ENCODE measurements at regions not wholly inside any gene's neighbourhood (a gene's known extent, or its start where the extent isn't known, plus 50 kb on each side); places are given as distances from the start of the nearest gene placed in this dataset.
"Not testable (repeated sequence)": the region's sequence is repeated elsewhere in the genome, so short reads cannot be mapped to it uniquely, and the experiment has no call there.

DNA sequence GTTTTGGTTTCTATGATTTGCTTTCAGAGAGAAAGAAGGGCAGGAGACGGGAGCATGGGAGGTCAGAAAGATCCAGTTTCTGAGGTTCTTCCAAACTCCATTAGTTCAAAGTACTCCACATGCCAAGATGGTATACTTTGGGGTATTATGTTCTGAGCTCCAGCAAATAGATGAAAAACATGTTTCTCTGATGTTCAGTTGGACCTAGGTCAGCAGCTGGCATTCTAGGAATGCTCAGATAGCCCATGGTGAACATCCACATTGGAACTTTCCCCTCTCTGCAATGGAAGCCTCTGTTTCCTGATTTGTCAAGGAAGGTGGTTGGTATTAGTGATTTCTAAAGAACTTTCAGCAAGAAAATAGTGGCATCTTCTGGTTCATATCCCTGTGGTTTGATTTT, 257.5 kb downstream of the KTN1 start:
- Histone ChIP-seq H3K4me2 (ENCODE audit: extremely low read depth, insufficient read depth, low read length) (no peak overlapping the region), H3K36me3 (ENCODE audit: control insufficient read depth, insufficient read depth, low read length) (no peaks in the 10 kb centered on the region), H3K4me3 (replicated peaks in 1 of 4; ENCODE audit: control extremely low read depth in 1 of 4, insufficient read depth in 1 of 4, low read depth in 3 of 4, low read length in 4 of 4) (no peak overlapping the region), H4K20me1 (ENCODE audit: control insufficient read depth, extremely low read depth, insufficient read depth, low read length) (no peaks in the 10 kb centered on the region), H2AFZ (ENCODE audit: low read length) (no peak overlapping the region), H3K9me3 (ENCODE audit: control insufficient read depth, insufficient read depth, low read depth, low read length) (no peaks in the 10 kb centered on the region), H3K27ac (ENCODE audit: insufficient read depth, low read length) (no peak overlapping the region), H3K79me2 (ENCODE audit: control insufficient read depth, insufficient read depth, low read length) (no peaks in the 10 kb centered on the region), H3K9ac (ENCODE audit: insufficient read depth, low read length) (no peak overlapping the region), H3K27me3 (ENCODE audit: control insufficient read depth, insufficient read depth, low read length) (no peaks in the 10 kb centered on the region), H3K4me1 (ENCODE audit: control insufficient read depth, extremely low read depth, insufficient read depth, low read length) (no peaks in the 10 kb centered on the region)
- DNase-seq (ENCODE audit: low read depth in 2 of 2): no peak
- TF ChIP-seq, protein P1, sequence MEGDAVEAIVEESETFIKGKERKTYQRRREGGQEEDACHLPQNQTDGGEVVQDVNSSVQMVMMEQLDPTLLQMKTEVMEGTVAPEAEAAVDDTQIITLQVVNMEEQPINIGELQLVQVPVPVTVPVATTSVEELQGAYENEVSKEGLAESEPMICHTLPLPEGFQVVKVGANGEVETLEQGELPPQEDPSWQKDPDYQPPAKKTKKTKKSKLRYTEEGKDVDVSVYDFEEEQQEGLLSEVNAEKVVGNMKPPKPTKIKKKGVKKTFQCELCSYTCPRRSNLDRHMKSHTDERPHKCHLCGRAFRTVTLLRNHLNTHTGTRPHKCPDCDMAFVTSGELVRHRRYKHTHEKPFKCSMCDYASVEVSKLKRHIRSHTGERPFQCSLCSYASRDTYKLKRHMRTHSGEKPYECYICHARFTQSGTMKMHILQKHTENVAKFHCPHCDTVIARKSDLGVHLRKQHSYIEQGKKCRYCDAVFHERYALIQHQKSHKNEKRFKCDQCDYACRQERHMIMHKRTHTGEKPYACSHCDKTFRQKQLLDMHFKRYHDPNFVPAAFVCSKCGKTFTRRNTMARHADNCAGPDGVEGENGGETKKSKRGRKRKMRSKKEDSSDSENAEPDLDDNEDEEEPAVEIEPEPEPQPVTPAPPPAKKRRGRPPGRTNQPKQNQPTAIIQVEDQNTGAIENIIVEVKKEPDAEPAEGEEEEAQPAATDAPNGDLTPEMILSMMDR (conservative IDR thresholded peaks at IDR 0.05 in 1 of 2, IDR thresholded peaks at IDR 0.05 in 1 of 2; ENCODE audit: low read depth in 1 of 2, low read length in 2 of 2): no peak
- TF ChIP-seq EZH2 (IDR thresholded peaks at IDR 0.05; ENCODE audit: low read length, missing control alignments): no peak

DNA sequence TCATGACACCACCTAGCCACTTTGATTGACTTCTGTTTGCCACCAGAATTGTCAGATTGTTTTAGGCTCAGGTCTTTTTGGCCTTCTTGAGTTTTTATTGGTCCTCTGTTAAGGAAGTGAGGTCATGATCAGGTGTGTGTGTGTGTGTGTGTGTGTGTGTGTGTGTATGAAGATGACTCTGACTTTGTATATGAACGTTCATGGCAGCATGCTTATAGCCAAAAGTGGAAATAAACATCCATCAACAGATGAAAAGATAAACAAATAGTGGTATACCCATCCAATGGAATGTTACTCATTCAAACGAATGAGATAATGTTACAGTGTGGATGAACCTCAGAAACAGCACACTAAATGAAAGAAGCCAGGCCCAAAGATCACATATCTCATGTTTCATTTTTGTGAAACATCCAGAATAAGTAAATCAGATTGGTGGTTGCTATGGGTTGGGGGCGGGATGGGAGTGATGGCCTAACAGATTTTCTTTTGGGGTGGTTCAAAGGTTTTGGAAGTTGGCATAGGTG, 258.6 kb downstream of the KTN1 start:
- Histone ChIP-seq H3K36me3 (ENCODE audit: control insufficient read depth, insufficient read depth, low read length) (no peaks in the 10 kb centered on the region), H3K4me2 (ENCODE audit: extremely low read depth, insufficient read depth, low read length) (no peak overlapping the region), H3K4me3 (replicated peaks in 1 of 4; ENCODE audit: control extremely low read depth in 1 of 4, insufficient read depth in 1 of 4, low read depth in 3 of 4, low read length in 4 of 4) (no peak overlapping the region), H3K9me3 (ENCODE audit: control insufficient read depth, insufficient read depth, low read depth, low read length) (no peaks in the 10 kb centered on the region), H3K79me2 (ENCODE audit: control insufficient read depth, insufficient read depth, low read length) (no peaks in the 10 kb centered on the region), H4K20me1 (ENCODE audit: control insufficient read depth, extremely low read depth, insufficient read depth, low read length) (no peaks in the 10 kb centered on the region), H3K9ac (ENCODE audit: insufficient read depth, low read length) (no peak overlapping the region), H3K27ac (ENCODE audit: insufficient read depth, low read length) (no peak overlapping the region), H3K4me1 (ENCODE audit: control insufficient read depth, extremely low read depth, insufficient read depth, low read length) (no peaks in the 10 kb centered on the region), H3K27me3 (ENCODE audit: control insufficient read depth, insufficient read depth, low read length) (no peaks in the 10 kb centered on the region), H2AFZ (ENCODE audit: low read length) (no peak overlapping the region)
- DNase-seq (ENCODE audit: low read depth in 2 of 2): peak; percentile 39 to 49
- TF ChIP-seq EZH2 (IDR thresholded peaks at IDR 0.05; ENCODE audit: low read length, missing control alignments): no peak
- TF ChIP-seq, protein P1 (conservative IDR thresholded peaks at IDR 0.05 in 1 of 2, IDR thresholded peaks at IDR 0.05 in 1 of 2; ENCODE audit: low read depth in 1 of 2, low read length in 2 of 2): no peak

DNA sequence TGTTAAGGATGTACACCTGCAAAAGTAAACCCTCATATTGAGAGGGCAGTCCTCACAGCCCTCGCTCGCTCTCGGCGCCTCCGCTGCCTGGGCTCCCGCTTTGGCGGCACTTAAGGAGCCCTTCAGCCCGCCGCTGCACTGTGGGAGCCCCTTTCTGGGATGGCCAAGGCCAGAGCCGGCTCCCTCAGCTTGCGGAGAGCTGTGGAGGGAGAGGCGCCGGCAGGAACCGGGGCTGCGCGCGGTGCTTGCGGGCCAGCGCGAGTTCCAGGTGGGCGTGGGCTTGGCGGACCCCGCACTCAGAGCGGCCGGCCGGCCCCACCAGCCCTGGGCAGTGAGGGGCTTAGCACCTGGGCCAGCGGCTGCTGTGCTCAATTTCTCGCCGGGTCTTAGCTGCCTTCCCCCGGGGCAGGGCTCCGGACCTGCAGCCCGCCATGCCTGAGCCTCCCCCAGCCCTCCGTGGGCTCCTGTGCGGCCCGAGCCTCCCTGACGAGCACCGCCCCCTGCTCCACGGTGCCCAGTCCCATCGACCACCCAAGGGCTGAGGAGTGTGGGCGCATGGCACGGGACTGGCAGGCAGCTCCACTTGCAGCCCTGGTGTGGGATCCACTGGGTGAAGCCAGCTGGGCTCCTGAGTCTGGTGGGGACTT, 259.4 kb downstream of the KTN1 start:
- H3K27ac ChIP-seq (ENCODE audit: insufficient read depth, low read length); H3K36me3 ChIP-seq (ENCODE audit: control insufficient read depth, insufficient read depth, low read length); DNase-seq (ENCODE audit: low read depth in 2 of 2); H4K20me1 ChIP-seq (ENCODE audit: control insufficient read depth, extremely low read depth, insufficient read depth, low read length); H3K79me2 ChIP-seq (ENCODE audit: control insufficient read depth, insufficient read depth, low read length); H3K9ac ChIP-seq (ENCODE audit: insufficient read depth, low read length); H3K4me2 ChIP-seq (ENCODE audit: extremely low read depth, insufficient read depth, low read length); H3K4me3 ChIP-seq (replicated peaks in 1 of 4; ENCODE audit: control extremely low read depth in 1 of 4, insufficient read depth in 1 of 4, low read depth in 3 of 4, low read length in 4 of 4); H3K9me3 ChIP-seq (ENCODE audit: control insufficient read depth, insufficient read depth, low read depth, low read length); H3K27me3 ChIP-seq (ENCODE audit: control insufficient read depth, insufficient read depth, low read length); H2AFZ ChIP-seq (ENCODE audit: low read length); H3K4me1 ChIP-seq (ENCODE audit: control insufficient read depth, extremely low read depth, insufficient read depth, low read length): not testable (repeated sequence)
